ENCODE measurements at regions not wholly inside any gene's neighbourhood (a gene's known extent, or its start where the extent isn't known, plus 50 kb on each side); places are given as distances from the start of the nearest gene placed in this dataset.
"Not testable (repeated sequence)": the region's sequence is repeated elsewhere in the genome, so short reads cannot be mapped to it uniquely, and the experiment has no call there.

DNA sequence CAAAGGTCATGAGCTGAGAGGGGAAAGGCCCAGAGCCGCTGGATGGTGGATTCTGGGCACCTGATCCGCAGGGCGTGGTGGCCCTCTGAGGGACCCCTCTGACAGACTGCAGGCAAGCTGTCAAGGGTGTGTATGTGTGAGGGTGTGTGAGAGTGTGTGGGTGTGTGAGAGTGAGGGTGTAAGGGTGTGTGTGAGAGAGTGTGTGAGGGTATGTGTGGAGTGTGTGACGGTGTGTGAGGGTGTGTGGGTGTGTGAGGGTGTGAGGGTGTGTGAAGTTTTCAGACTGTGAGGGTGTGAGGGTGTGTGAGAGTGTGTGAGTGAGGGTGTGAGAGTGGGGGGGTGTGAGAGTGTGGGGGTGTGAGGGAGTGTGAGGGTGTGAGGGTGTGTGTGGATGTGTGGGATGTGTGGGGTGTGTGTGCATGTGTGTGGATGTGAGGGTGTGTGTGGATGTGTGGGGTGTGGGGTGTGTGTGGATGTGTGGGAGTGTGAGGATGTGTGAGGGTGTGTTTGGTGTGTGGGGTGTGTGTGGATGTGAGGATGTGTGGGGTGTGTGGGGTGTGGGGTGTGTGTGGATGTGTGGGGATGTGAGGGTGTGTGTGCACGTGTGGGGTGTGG lies 156.7 kb downstream of the TMEM121 start:
- H3K27me3 Mint-ChIP-seq (ENCODE audit: insufficient read depth): no peaks in the 10 kb centered on the region

DNA sequence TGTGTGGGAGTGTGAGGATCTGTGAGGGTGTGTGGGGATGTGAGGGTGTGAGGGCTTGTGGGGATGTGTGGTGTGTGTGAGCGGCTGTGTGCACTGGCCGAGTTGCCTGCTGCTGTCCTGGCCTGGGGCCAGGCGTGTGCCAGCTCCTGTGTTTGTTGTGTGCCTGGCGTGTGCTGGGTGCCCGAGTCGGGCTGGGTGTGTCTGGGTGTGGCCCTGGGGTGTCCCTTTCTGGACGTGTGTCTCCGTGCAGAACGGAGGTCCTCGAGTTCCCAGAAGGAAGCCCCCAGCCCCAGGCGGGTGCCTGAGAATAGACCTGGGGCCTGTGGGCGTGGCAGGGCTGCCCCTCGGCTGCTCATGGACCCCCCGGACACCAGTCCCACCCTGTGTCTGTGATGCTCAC lies 157.7 kb downstream of the TMEM121 start:
- peaks cover 16% of the 10 kb centered on the region for H3K36me3 Mint-ChIP-seq (ENCODE audit: low read depth)
- H3K4me1 Mint-ChIP-seq (ENCODE audit: low read depth); H3K27ac Mint-ChIP-seq; H3K4me3 Mint-ChIP-seq; H3K27me3 Mint-ChIP-seq (ENCODE audit: insufficient read depth); DNase-seq: not testable (repeated sequence)
- peaks cover 27% of the 10 kb centered on the region for H3K9me3 Mint-ChIP-seq

More for the DNA sequence above, 156.7 kb downstream of the TMEM121 start:
- no peak overlapping the region for H3K27ac Mint-ChIP-seq
- H3K36me3 Mint-ChIP-seq (ENCODE audit: low read depth): peaks cover 16% of the 10 kb centered on the region
- TF ChIP-seq, protein P1, sequence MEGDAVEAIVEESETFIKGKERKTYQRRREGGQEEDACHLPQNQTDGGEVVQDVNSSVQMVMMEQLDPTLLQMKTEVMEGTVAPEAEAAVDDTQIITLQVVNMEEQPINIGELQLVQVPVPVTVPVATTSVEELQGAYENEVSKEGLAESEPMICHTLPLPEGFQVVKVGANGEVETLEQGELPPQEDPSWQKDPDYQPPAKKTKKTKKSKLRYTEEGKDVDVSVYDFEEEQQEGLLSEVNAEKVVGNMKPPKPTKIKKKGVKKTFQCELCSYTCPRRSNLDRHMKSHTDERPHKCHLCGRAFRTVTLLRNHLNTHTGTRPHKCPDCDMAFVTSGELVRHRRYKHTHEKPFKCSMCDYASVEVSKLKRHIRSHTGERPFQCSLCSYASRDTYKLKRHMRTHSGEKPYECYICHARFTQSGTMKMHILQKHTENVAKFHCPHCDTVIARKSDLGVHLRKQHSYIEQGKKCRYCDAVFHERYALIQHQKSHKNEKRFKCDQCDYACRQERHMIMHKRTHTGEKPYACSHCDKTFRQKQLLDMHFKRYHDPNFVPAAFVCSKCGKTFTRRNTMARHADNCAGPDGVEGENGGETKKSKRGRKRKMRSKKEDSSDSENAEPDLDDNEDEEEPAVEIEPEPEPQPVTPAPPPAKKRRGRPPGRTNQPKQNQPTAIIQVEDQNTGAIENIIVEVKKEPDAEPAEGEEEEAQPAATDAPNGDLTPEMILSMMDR (IDR thresholded peaks at IDR 0.05): no peak
- H3K4me3 Mint-ChIP-seq: no peak overlapping the region
- no peak for DNase-seq
- H3K9me3 Mint-ChIP-seq: peaks cover 26% of the 10 kb centered on the region
- H3K4me1 Mint-ChIP-seq (ENCODE audit: low read depth): no peaks in the 10 kb centered on the region

DNA sequence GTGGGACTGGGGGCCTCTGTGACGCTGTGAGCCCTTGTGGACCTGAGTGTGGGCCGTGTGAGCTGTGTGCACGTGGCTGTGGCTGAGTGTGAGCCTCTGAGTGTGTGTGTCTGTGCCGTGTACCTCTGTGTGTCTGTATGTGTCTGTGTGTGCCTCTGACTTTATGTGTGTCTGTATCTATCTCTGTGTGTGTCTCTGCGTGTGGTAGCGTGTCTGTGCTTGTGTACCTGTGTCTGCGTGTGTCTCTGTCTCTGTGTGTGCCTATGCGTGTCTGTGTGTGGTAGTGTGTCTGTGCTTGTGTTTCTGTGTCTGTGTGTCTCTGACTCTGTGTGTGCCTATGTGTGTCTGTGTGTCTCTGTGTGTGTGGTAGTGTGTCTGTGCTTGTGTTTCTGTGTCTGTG lies 158.2 kb downstream of the TMEM121 start:
- Mint-ChIP-seq H3K36me3 (ENCODE audit: low read depth) (peaks cover 16% of the 10 kb centered on the region), H3K9me3 (peaks cover 27% of the 10 kb centered on the region)
- not testable (repeated sequence) for DNase-seq; H3K27ac Mint-ChIP-seq; H3K27me3 Mint-ChIP-seq (ENCODE audit: insufficient read depth); H3K4me3 Mint-ChIP-seq; H3K4me1 Mint-ChIP-seq (ENCODE audit: low read depth)

DNA sequence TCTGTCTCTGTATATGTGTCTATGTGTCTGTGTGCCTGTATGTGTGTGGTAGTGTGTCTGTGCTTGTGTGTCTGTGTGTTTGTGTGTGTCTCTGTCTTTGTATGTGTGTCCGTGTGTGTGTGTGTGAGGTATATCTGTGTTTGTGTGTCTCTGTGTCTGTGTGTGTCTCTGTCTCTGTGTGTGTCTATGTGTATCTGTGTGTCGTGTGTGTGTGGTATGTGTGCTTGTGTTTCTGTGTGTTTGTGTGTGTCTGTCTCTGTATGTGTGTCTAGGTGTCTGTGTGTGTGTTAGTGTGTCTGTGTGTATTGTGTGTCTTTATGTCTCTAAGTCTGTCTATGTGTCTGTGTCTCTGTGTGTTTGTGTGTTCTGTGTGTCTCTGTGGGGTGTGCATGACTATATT lies 158.6 kb downstream of the TMEM121 start:
- H3K27me3 Mint-ChIP-seq (ENCODE audit: insufficient read depth): no peaks in the 10 kb centered on the region
- H3K36me3 Mint-ChIP-seq (ENCODE audit: low read depth): peaks cover 16% of the 10 kb centered on the region
- TF ChIP-seq, protein P1 (IDR thresholded peaks at IDR 0.05): no peak
- no peak overlapping the region for H3K4me3 Mint-ChIP-seq
- H3K9me3 Mint-ChIP-seq: peaks cover 27% of the 10 kb centered on the region
- no peak overlapping the region for H3K27ac Mint-ChIP-seq
- DNase-seq: no peak
- no peaks in the 10 kb centered on the region for H3K4me1 Mint-ChIP-seq (ENCODE audit: low read depth)

DNA sequence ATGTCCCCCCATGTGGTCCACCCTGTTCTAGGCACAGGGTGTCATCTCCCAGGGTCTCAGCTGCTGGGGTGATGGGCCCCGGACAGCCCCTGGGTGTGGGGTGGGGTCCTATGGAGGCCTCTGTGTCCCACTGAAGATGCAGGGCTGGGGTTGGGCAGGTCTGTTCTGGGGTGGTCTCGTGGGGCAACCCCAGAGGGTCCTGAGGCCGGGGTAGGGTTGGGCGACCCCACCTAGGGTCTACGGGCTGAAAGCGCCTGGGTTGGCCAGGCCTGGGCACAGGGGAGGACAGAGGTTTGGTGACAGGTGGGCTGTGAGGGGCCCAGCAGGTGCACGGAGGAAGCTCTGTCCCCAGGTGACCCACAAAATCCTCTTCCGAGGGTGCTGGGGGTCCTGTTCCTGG lies 159.2 kb downstream of the TMEM121 start:
- H3K4me1 Mint-ChIP-seq (ENCODE audit: low read depth); H3K27ac Mint-ChIP-seq; H3K27me3 Mint-ChIP-seq (ENCODE audit: insufficient read depth); H3K4me3 Mint-ChIP-seq; DNase-seq: not testable (repeated sequence)
- Mint-ChIP-seq H3K9me3 (peaks cover 27% of the 10 kb centered on the region), H3K36me3 (ENCODE audit: low read depth) (peaks cover 16% of the 10 kb centered on the region)

DNA sequence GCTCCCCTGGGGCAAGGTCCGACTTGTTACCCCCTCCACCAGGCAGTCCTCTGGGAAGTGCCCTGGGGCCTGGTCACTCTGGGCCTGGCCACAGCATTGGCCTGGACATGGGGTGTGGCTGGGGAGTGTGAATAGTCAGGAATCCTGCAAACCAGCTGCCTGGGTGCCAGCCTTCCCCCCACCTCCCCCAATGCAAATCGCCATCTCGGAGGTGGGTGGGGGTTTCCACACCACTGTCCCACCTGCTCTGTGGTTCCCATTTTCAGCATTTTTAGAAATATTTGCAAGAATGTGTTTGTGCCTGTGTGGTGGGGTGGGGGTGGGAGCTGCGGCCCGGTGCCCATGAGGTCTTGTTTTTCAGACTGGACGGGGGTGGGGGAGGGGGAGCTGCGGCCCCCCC lies 159.7 kb downstream of the TMEM121 start:
- not testable (repeated sequence) for DNase-seq; H3K4me3 Mint-ChIP-seq; H3K4me1 Mint-ChIP-seq (ENCODE audit: low read depth); H3K27ac Mint-ChIP-seq; H3K27me3 Mint-ChIP-seq (ENCODE audit: insufficient read depth)
- H3K9me3 Mint-ChIP-seq: peaks cover 27% of the 10 kb centered on the region
- peaks cover 16% of the 10 kb centered on the region for H3K36me3 Mint-ChIP-seq (ENCODE audit: low read depth)

DNA sequence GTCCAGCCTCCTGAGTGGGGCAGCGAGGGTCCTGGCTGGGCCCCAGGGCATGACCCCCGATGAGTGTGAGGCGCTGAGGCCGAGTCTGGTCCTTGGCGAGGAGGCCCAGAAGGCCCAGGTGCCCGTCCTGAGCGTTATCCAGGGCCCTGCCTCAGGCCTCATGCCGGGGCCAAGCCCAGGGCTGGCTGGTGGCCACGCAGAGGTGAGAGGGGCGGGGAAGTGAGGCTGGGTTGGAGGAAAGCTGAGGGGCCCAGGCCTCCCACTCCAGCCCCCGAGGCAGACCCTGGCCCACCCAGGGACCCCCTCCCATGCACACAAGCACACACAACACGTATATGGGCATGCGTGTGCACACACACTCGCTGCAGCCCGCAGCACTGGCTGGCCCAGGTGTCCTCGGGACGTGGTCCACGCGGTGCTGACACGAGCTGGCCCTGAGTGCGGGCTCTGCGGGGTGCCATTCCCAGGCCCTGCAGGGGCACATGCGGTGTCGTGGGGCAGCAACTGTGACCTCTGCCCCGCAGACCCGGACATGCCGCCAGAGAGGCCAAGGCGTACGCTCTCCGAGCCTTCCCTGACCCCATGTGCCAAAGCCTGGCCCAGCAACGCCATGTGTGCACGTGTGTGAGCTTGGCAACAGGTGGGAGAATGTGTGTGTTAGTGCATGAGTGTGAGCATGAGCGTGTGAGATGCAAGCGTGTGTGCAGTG lies 160.2 kb downstream of the TMEM121 start:
- H3K4me3 Mint-ChIP-seq; H3K27me3 Mint-ChIP-seq (ENCODE audit: insufficient read depth); DNase-seq; H3K4me1 Mint-ChIP-seq (ENCODE audit: low read depth); H3K27ac Mint-ChIP-seq: not testable (repeated sequence)
- H3K9me3 Mint-ChIP-seq: peaks cover 27% of the 10 kb centered on the region
- peaks cover 16% of the 10 kb centered on the region for H3K36me3 Mint-ChIP-seq (ENCODE audit: low read depth)

DNA sequence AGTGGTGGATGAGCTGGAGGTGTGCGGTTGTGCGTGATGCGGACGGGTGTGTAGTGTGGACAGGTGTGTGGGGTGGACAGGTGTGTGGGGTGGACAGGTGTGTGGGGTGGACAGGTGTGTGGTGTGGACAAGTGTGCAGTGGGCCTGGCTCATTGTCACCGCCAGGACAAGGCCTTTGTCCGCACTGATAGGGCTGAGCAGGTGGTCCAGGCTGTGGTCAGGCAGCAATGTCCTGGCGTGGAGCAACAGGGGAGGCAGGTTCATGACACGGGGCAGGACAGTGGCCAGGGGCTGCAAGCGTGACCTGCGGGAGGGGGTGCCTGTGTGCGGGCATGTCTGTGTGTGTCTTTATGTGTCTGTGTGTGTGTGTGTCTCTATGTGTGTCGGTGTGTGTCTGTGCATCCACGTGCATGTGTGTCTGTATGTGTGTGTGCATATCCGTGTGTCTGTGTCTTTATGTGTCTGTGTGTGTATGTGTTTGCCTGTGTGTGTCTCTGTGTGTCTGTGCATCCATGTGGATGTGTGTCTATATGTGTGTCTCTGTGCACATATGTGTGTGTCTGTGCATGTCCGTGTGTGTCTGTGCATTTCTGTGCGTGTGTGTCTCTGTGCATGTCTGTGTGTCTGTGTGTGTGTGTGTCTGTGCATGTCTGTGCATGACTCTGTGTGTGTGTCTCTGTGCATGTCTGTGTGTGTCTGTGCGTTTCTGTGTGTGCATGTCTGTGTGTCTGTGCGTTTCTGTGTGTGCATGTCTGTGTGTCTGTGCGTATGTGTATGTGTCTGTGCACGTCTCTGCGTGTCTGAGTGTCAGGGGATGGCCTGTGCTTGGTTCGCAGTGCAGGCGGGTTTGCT lies 161.0 kb downstream of the TMEM121 start:
- H3K27me3 Mint-ChIP-seq (ENCODE audit: insufficient read depth): not testable (repeated sequence)

DNA sequence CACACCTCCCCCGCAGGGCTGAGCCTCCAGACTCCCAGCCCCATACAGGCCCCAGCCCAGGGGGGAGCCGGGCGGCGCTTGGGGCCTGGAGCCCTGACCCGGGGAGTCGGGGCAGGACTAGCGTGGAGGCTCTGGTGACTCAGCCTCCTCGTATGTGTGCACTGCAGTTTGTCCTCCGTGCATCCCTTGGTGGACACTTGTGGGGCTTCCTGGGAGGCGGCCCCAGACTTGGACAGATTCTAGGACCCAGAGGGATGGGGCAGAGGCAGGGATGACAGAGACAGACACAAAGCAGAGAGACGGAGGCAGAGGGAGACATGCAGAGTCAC lies 161.6 kb downstream of the TMEM121 start:
- not testable (repeated sequence) for DNase-seq; H3K4me1 Mint-ChIP-seq (ENCODE audit: low read depth); H3K4me3 Mint-ChIP-seq; H3K27me3 Mint-ChIP-seq (ENCODE audit: insufficient read depth); H3K27ac Mint-ChIP-seq
- H3K9me3 Mint-ChIP-seq: peaks cover 24% of the 10 kb centered on the region
- peaks cover 16% of the 10 kb centered on the region for H3K36me3 Mint-ChIP-seq (ENCODE audit: low read depth)

More for the DNA sequence above, 161.0 kb downstream of the TMEM121 start:
- H3K4me3 Mint-ChIP-seq; DNase-seq; H3K4me1 Mint-ChIP-seq (ENCODE audit: low read depth); H3K27ac Mint-ChIP-seq: not testable (repeated sequence)
- H3K36me3 Mint-ChIP-seq (ENCODE audit: low read depth): peaks cover 16% of the 10 kb centered on the region
- H3K9me3 Mint-ChIP-seq: peaks cover 27% of the 10 kb centered on the region

DNA sequence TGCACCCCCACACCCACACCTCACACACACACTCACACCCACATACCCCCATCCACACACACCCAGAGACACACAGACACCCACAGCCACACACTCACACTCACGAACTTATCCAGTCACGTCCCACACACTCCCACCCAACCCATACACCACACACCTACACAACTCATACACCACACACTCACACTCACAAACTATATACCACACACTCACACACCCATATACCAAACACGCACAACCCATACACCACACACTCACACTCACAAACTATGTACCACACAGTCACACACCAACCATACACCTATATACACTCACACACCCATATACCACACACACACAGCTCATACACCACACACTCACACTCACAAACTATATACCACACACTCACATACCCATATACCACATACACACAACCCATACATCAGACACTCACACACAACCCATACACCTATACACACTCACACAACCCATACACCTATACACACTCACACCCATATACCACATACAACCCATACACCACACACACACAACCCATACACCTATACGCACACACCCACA lies 162.4 kb downstream of the TMEM121 start:
- not testable (repeated sequence) for H3K27me3 Mint-ChIP-seq (ENCODE audit: insufficient read depth); H3K4me3 Mint-ChIP-seq; DNase-seq; H3K4me1 Mint-ChIP-seq (ENCODE audit: low read depth); H3K27ac Mint-ChIP-seq
- peaks cover 28% of the 10 kb centered on the region for H3K9me3 Mint-ChIP-seq
- peaks cover 17% of the 10 kb centered on the region for H3K36me3 Mint-ChIP-seq (ENCODE audit: low read depth)
